ENCODE measurements at regions not wholly inside any gene's neighbourhood (a gene's known extent, or its start where the extent isn't known, plus 50 kb on each side); places are given as distances from the start of the nearest gene placed in this dataset.

DNA sequence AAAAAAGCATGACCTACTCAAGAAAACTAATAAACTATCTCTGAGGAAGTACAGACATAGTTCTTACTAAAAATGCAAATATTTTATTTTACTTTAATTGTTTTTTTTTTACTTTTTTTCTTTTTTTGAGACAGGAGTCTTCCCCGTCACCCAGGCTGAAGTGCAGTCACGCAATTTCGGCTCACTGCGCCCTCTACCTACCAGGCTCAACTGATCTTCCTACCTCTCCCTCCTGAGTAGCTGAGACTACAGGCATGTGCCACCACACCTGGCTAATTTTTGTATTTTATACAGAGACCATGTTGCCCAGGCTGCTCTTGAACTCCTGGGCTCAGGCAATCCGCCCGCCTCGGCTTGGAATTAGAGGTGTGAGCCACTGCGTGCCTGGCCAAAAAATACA, 1263.1 kb downstream of the KCNT2 start:
- no peak overlapping the region for H2AFZ ChIP-seq
- WGBS (ENCODE audit: low lambda C conversion rate, missing lambda C conversion rate) = 33% methylated on average over 8 of the region's 8 CpGs
- H3K27me3 ChIP-seq = no peaks in the 10 kb centered on the region
- H3K4me1 ChIP-seq (ENCODE audit: insufficient read depth) = no peaks in the 10 kb centered on the region
- H3K4me3 ChIP-seq = no peak overlapping the region
- no peaks in the 10 kb centered on the region for H4K20me1 ChIP-seq (ENCODE audit: insufficient read depth, poor library complexity, severe bottlenecking)
- H3K9me2 ChIP-seq (replicated peaks; ENCODE audit: insufficient read depth) = no peaks in the 10 kb centered on the region
- no peaks in the 10 kb centered on the region for H3K36me3 ChIP-seq (replicated peaks; ENCODE audit: insufficient read depth, low read depth)
- no peak for TF ChIP-seq EZH2phosphoT487 (IDR thresholded peaks at IDR 0.05; ENCODE audit: low read depth, severe bottlenecking, unreplicated experiment)
- TF ChIP-seq EZH2 (IDR thresholded peaks at IDR 0.05; ENCODE audit: borderline replicate concordance) = no peak
- TF ChIP-seq, protein P1, sequence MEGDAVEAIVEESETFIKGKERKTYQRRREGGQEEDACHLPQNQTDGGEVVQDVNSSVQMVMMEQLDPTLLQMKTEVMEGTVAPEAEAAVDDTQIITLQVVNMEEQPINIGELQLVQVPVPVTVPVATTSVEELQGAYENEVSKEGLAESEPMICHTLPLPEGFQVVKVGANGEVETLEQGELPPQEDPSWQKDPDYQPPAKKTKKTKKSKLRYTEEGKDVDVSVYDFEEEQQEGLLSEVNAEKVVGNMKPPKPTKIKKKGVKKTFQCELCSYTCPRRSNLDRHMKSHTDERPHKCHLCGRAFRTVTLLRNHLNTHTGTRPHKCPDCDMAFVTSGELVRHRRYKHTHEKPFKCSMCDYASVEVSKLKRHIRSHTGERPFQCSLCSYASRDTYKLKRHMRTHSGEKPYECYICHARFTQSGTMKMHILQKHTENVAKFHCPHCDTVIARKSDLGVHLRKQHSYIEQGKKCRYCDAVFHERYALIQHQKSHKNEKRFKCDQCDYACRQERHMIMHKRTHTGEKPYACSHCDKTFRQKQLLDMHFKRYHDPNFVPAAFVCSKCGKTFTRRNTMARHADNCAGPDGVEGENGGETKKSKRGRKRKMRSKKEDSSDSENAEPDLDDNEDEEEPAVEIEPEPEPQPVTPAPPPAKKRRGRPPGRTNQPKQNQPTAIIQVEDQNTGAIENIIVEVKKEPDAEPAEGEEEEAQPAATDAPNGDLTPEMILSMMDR (IDR thresholded peaks at IDR 0.05; ENCODE audit: poor library complexity) = peak; percentile 49
- H3K79me2 ChIP-seq = no peaks in the 10 kb centered on the region
- peak; percentile 29 for DNase-seq (ENCODE audit: low spot score)
- no peak overlapping the region for H3K27ac ChIP-seq
- no peaks in the 10 kb centered on the region for H3K9me3 ChIP-seq (ENCODE audit: low read depth)
- H3K4me2 ChIP-seq = no peak overlapping the region

DNA sequence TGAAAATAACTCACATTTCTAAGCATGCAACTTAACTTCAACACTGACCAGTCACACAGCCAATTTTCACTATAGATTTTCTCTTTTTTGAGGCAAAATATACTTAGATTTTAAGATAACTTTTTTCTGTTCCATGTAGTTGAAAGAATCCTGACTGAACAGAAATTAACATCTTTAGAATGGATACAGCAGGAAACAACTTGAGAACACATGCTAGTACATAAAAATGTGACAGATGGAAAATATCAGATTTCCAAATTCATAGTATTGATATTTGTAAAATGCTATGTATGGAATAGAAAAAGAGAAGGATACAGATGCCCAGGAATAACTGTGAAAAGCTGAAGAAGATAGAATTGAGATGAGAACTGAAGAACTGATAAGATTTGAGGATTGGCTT, 1270.6 kb downstream of the KCNT2 start:
- no peaks in the 10 kb centered on the region for H3K27me3 ChIP-seq
- H3K36me3 ChIP-seq (replicated peaks; ENCODE audit: insufficient read depth, low read depth) = no peaks in the 10 kb centered on the region
- H3K4me2 ChIP-seq = no peak overlapping the region
- no peaks in the 10 kb centered on the region for H3K9me3 ChIP-seq (ENCODE audit: low read depth)
- no peaks in the 10 kb centered on the region for H4K20me1 ChIP-seq (ENCODE audit: insufficient read depth, poor library complexity, severe bottlenecking)
- no peak for DNase-seq (ENCODE audit: low spot score)
- no peak overlapping the region for H3K27ac ChIP-seq
- H2AFZ ChIP-seq = no peak overlapping the region
- H3K4me3 ChIP-seq = no peak overlapping the region
- H3K4me1 ChIP-seq (ENCODE audit: insufficient read depth) = no peaks in the 10 kb centered on the region
- H3K79me2 ChIP-seq = no peaks in the 10 kb centered on the region
- H3K9me2 ChIP-seq (replicated peaks; ENCODE audit: insufficient read depth) = no peaks in the 10 kb centered on the region
- TF ChIP-seq, protein P1 (IDR thresholded peaks at IDR 0.05; ENCODE audit: poor library complexity) = no peak
- TF ChIP-seq EZH2phosphoT487 (IDR thresholded peaks at IDR 0.05; ENCODE audit: low read depth, severe bottlenecking, unreplicated experiment) (no peak), EZH2 (IDR thresholded peaks at IDR 0.05; ENCODE audit: borderline replicate concordance) (no peak)

DNA sequence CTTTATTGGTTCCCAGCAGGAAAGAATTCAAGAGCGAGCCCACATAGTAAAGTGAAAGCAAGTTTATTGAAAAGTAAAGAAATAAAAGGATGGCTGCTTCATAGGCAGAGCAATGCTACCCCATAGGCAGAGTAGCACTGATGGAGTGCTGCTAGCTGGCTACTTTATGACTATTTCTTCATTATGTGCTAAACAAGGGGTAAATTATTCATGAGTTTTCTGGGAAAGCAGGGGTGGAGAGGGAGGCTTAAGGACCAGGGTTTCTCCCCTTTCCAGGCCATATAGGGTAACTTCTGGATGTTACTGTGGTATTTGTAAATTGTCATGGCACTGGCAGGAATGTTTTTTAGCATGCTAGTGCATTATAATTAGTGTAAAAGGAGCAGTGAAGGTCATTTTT, 1271.4 kb downstream of the KCNT2 start:
- DNase-seq (ENCODE audit: low spot score) = no peak
- Histone ChIP-seq H3K9me2 (replicated peaks; ENCODE audit: insufficient read depth) (no peaks in the 10 kb centered on the region), H3K4me2 (no peak overlapping the region), H3K27me3 (no peaks in the 10 kb centered on the region), H3K79me2 (no peaks in the 10 kb centered on the region), H3K36me3 (replicated peaks; ENCODE audit: insufficient read depth, low read depth) (no peaks in the 10 kb centered on the region), H2AFZ (no peak overlapping the region), H4K20me1 (ENCODE audit: insufficient read depth, poor library complexity, severe bottlenecking) (no peaks in the 10 kb centered on the region), H3K4me3 (no peak overlapping the region), H3K4me1 (ENCODE audit: insufficient read depth) (no peaks in the 10 kb centered on the region), H3K27ac (no peak overlapping the region), H3K9me3 (ENCODE audit: low read depth) (no peaks in the 10 kb centered on the region)
- WGBS (ENCODE audit: low lambda C conversion rate, missing lambda C conversion rate) = 92% methylated on average over 1 of the region's 1 CpG
- TF ChIP-seq, protein P1 (IDR thresholded peaks at IDR 0.05; ENCODE audit: poor library complexity) = no peak
- TF ChIP-seq EZH2 (IDR thresholded peaks at IDR 0.05; ENCODE audit: borderline replicate concordance) = no peak
- TF ChIP-seq EZH2phosphoT487 (IDR thresholded peaks at IDR 0.05; ENCODE audit: low read depth, severe bottlenecking, unreplicated experiment) = no peak

DNA sequence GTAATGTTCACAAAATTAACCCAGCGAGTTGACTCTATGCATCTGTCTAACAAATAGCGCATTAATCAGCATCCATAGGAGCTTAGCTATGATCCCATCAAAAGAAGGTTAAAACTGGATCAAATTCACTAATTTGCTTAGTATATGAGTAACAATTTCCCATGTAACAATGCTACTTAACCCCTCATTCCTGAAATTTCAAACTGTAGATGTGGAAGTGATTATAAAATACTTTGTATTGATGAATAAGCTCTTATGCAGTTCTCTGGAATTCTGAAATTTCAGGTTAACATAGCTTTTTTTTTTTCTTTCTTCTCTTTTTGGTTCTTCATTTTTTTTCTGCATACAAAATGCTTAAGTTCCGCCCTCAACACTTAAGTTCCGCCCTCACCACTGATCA, 1272.7 kb downstream of the KCNT2 start:
- Histone ChIP-seq H4K20me1 (ENCODE audit: insufficient read depth, poor library complexity, severe bottlenecking) (no peaks in the 10 kb centered on the region), H3K27ac (no peak overlapping the region), H3K27me3 (no peaks in the 10 kb centered on the region), H3K36me3 (replicated peaks; ENCODE audit: insufficient read depth, low read depth) (no peaks in the 10 kb centered on the region), H3K4me1 (ENCODE audit: insufficient read depth) (no peaks in the 10 kb centered on the region), H3K79me2 (no peaks in the 10 kb centered on the region), H3K9me3 (ENCODE audit: low read depth) (no peaks in the 10 kb centered on the region), H2AFZ (no peak overlapping the region), H3K4me3 (no peak overlapping the region), H3K9me2 (replicated peaks; ENCODE audit: insufficient read depth) (no peaks in the 10 kb centered on the region), H3K4me2 (no peak overlapping the region)
- TF ChIP-seq, protein P1 (IDR thresholded peaks at IDR 0.05; ENCODE audit: poor library complexity) = no peak
- TF ChIP-seq EZH2 (IDR thresholded peaks at IDR 0.05; ENCODE audit: borderline replicate concordance) = no peak
- no peak for TF ChIP-seq EZH2phosphoT487 (IDR thresholded peaks at IDR 0.05; ENCODE audit: low read depth, severe bottlenecking, unreplicated experiment)
- DNase-seq (ENCODE audit: low spot score) = no peak
- WGBS (ENCODE audit: low lambda C conversion rate, missing lambda C conversion rate) = 84% methylated on average over 4 of the region's 4 CpGs
